H9 (cell line): ENCODE measurements at regions not wholly inside any gene's neighbourhood (a gene's known extent, or its start where the extent isn't known, plus 50 kb on each side); places are given as distances from the start of the nearest gene placed in this dataset.

Experiments used
- DNase-seq: peaks from one replicate; pipeline ENCODE4 v3.0.0-alpha.2; 2017
- H2AFZ ChIP-seq: one replicate; pipeline ENCODE4 v1.6.1; 2013; ENCODE audit warnings: mild to moderate bottlenecking, low read length, control low read depth, moderate library complexity
- H2AK5ac ChIP-seq: 2 replicates; pipeline ENCODE4 v1.6.1; 2013; ENCODE audit warnings: low read length, control low read depth, mixed read lengths; ENCODE audit not compliant: insufficient read length
- H2BK120ac ChIP-seq: one replicate; pipeline ENCODE4 v1.6.1; 2013; ENCODE audit warnings: low read depth, mild to moderate bottlenecking, low read length, control low read depth, inconsistent platforms; ENCODE audit not compliant: poor library complexity, severe bottlenecking
- H2BK12ac ChIP-seq: 2 replicates; pipeline ENCODE4 v1.6.1; 2013; ENCODE audit warnings: low read length, control low read depth, mixed read lengths, low read depth; ENCODE audit not compliant: insufficient read length
- H2BK15ac ChIP-seq: 2 replicates; pipeline ENCODE4 v1.6.1; 2013; ENCODE audit warnings: low read depth, low read length, control low read depth
- H2BK20ac ChIP-seq: one replicate; pipeline ENCODE4 v1.6.1; 2013; ENCODE audit warnings: low read depth, mild to moderate bottlenecking, low read length, control low read depth, inconsistent platforms; ENCODE audit not compliant: poor library complexity, severe bottlenecking
- H2BK5ac ChIP-seq: 2 replicates; pipeline ENCODE4 v1.6.1; 2013; ENCODE audit warnings: low read length, control low read depth, mixed read lengths; ENCODE audit not compliant: insufficient read length
- H3K14ac ChIP-seq: 2 replicates; pipeline ENCODE4 v1.6.1; 2013; ENCODE audit warnings: low read length, control low read depth; ENCODE audit not compliant: insufficient read depth
- H3K18ac ChIP-seq: 2 replicates; pipeline ENCODE4 v1.6.1; 2013; ENCODE audit warnings: low read depth, mild to moderate bottlenecking, mixed read lengths, low read length, control low read depth; ENCODE audit not compliant: insufficient read length
- H3K23ac ChIP-seq: 2 replicates; pipeline ENCODE4 v1.6.1; 2013; ENCODE audit warnings: low read length, control low read depth, mixed read lengths, low read depth; ENCODE audit not compliant: insufficient read length
- H3K23me2 ChIP-seq: 2 replicates; pipeline ENCODE4 v1.6.1; 2013; ENCODE audit warnings: low read depth, mild to moderate bottlenecking, mixed read lengths, low read length, control low read depth; ENCODE audit not compliant: insufficient read length, poor library complexity, severe bottlenecking
- H3K27ac ChIP-seq: 2 replicates; pipeline ENCODE4 v1.5.1; 2013; ENCODE audit warnings: low read length, control low read depth, mixed read lengths, low read depth; ENCODE audit not compliant: insufficient read length
- H3K27me3 ChIP-seq: 2 replicates; pipeline ENCODE4 v1.6.1; 2013; ENCODE audit warnings: low read length, control low read depth, inconsistent platforms; ENCODE audit not compliant: insufficient read depth
- H3K4ac ChIP-seq: 2 replicates; pipeline ENCODE4 v1.6.1; 2013; ENCODE audit warnings: low read depth, mild to moderate bottlenecking, control low read depth, inconsistent platforms, low read length, moderate library complexity
- H3K4me1 ChIP-seq: 2 replicates; pipeline ENCODE4 v1.6.1; 2013; ENCODE audit warnings: low read length, control low read depth, inconsistent platforms; ENCODE audit not compliant: insufficient read depth
- H3K4me2 ChIP-seq: 2 replicates; pipeline ENCODE4 v1.6.1; 2013; ENCODE audit warnings: low read length, control low read depth, mixed read lengths; ENCODE audit not compliant: insufficient read length, insufficient read depth
- H3K56ac ChIP-seq: 2 replicates; pipeline ENCODE4 v1.6.1; 2013; ENCODE audit warnings: low read depth, mild to moderate bottlenecking, mixed read lengths, low read length, control low read depth; ENCODE audit not compliant: insufficient read length
- H3K79me1 ChIP-seq: 2 replicates; pipeline ENCODE4 v1.6.1; 2013; ENCODE audit warnings: low read depth, mild to moderate bottlenecking, moderate library complexity, low read length, control low read depth, inconsistent platforms; ENCODE audit not compliant: insufficient read depth, poor library complexity, severe bottlenecking
- H3K79me2 ChIP-seq: 2 replicates; pipeline ENCODE4 v1.6.1; 2013; ENCODE audit warnings: low read length, control low read depth, inconsistent platforms; ENCODE audit not compliant: insufficient read depth
- H3K9ac ChIP-seq: 2 replicates; pipeline ENCODE4 v1.6.1; 2013; ENCODE audit warnings: low read length, control low read depth, mixed read lengths; ENCODE audit not compliant: insufficient read length; ENCODE audit errors: extremely low read depth
- H3K9me3 ChIP-seq: one replicate; pipeline ENCODE4 v1.6.1; 2013; ENCODE audit warnings: low read depth, low read length, inconsistent platforms; ENCODE audit not compliant: control insufficient read depth
- H3T11ph ChIP-seq: one replicate; pipeline ENCODE4 v1.6.1; 2013; ENCODE audit warnings: mild to moderate bottlenecking, low read length, control low read depth, inconsistent platforms
- H4K20me1 ChIP-seq: one replicate; pipeline ENCODE4 v1.6.1; 2013; ENCODE audit not compliant: control insufficient read depth, insufficient read length, insufficient read depth
- H4K5ac ChIP-seq: 2 replicates; pipeline ENCODE4 v1.6.1; 2013; ENCODE audit warnings: low read depth, mild to moderate bottlenecking, mixed read lengths, low read length, control low read depth; ENCODE audit not compliant: insufficient read length
- H4K8ac ChIP-seq: replicated peaks from 2 replicates; pipeline ENCODE4 v1.6.1; 2013; ENCODE audit warnings: low read length, control low read depth, mixed read lengths, low read depth; ENCODE audit not compliant: insufficient read length
- H4K91ac ChIP-seq: 2 replicates; pipeline ENCODE4 v1.6.1; 2013; ENCODE audit warnings: low read depth, mild to moderate bottlenecking, moderate library complexity, mixed read lengths, low read length, control low read depth; ENCODE audit not compliant: insufficient read length
- H3K27ac Mint-ChIP-seq, 3 experiments: 2 replicates in 2 of 3; 3 replicates in 1 of 3; pipeline ENCODE4 v1.8.0; 2020 to 2021; ENCODE audit warnings: mixed read lengths in 3 of 3, mild to moderate bottlenecking in 1 of 3, moderate library complexity in 1 of 3
- H3K27me3 Mint-ChIP-seq: 2 replicates; pipeline ENCODE4 v1.8.0; 2021; ENCODE audit warnings: low read depth, mild to moderate bottlenecking, moderate library complexity, mixed read lengths
- H3K36me3 Mint-ChIP-seq, 3 experiments: 2 replicates in 2 of 3; 3 replicates in 1 of 3; pipeline ENCODE4 v1.8.0; 2020 to 2021; ENCODE audit warnings: low read depth in 3 of 3, mixed read lengths in 3 of 3; ENCODE audit not compliant: insufficient read depth in 1 of 3
- H3K4me1 Mint-ChIP-seq, 2 experiments: 2 replicates each; pipeline ENCODE4 v1.8.0; 2020; ENCODE audit warnings: mixed read lengths in 2 of 2
- H3K4me3 Mint-ChIP-seq, 2 experiments: 2 replicates in 1 of 2; 3 replicates in 1 of 2; pipeline ENCODE4 v1.8.0; 2020 to 2021; ENCODE audit warnings: mild to moderate bottlenecking in 2 of 2, mixed read lengths in 2 of 2, moderate library complexity in 1 of 2
- H3K9me3 Mint-ChIP-seq, 2 experiments: 2 replicates in 1 of 2; 3 replicates in 1 of 2; pipeline ENCODE4 v1.8.0; 2020; ENCODE audit warnings: mild to moderate bottlenecking in 2 of 2, mixed read lengths in 2 of 2, moderate library complexity in 1 of 2
- CTCF ChIP-seq: fragments of 200-600 bp; sonication (generic); conservative IDR thresholded peaks from 3 replicates; pipeline ENCODE4 v1.8.0; 2021; ENCODE audit warnings: antibody characterized with exemption, mild to moderate bottlenecking
- WGBS: extraction: QIAGEN DNeasy Blood & Tissue Kit; methylation state at CpG from one replicate; pipeline ENCODE4 v1.1.7; 2013; ENCODE audit warnings: missing lambda C conversion rate, low lambda C conversion rate, mixed read lengths; ENCODE audit not compliant: insufficient read length; ENCODE audit errors: extremely low coverage; 5-methylcytosine and 5-hydroxymethylcytosine counted together

GRCh38 chr6:137982418-137983189 is 115.5 kb downstream of the TNFAIP3 start:
- Histone ChIP-seq H3K9me3 (no peaks in the 10 kb centered on the region), H2BK12ac (no peak overlapping the region), H4K5ac (no peak overlapping the region), H3K4me1 (no peaks in the 10 kb centered on the region), H3K4ac (no peak overlapping the region), H2BK20ac (no peak overlapping the region), H2AFZ (no peak overlapping the region), H3K79me2 (no peaks in the 10 kb centered on the region), H3K4me2 (no peak overlapping the region), H4K91ac (no peak overlapping the region), H3K79me1 (no peaks in the 10 kb centered on the region), H2BK120ac (no peak overlapping the region), H4K20me1 (no peaks in the 10 kb centered on the region), H3K14ac (no peak overlapping the region), H2BK5ac (no peak overlapping the region), H3K9ac (no peak overlapping the region), H3K27me3 (no peaks in the 10 kb centered on the region), H2AK5ac (no peak overlapping the region), H3K27ac (no peak overlapping the region), H3K56ac (no peak overlapping the region), H4K8ac (no peak overlapping the region), H3K23ac (no peak overlapping the region), H3T11ph (no peak overlapping the region), H3K18ac (no peak overlapping the region), H3K23me2 (no peaks in the 10 kb centered on the region), H2BK15ac (no peak overlapping the region)
- no peak overlapping the region for H3K4me3 Mint-ChIP-seq
- H3K27me3 Mint-ChIP-seq: no peaks in the 10 kb centered on the region; the same call in 1 of the 2 replicates
- DNase-seq: no peak
- no peaks in the 10 kb centered on the region; a peak in 1 of 5 replicates for H3K9me3 Mint-ChIP-seq
- no peak overlapping the region for H3K27ac Mint-ChIP-seq
- no peak for TF ChIP-seq CTCF
- no peaks in the 10 kb centered on the region for H3K4me1 Mint-ChIP-seq
- WGBS: no CpG with 5 or more reads among the region's 12 CpGs
- H3K36me3 Mint-ChIP-seq: no peaks in the 10 kb centered on the region
